B cell (primary cell): ENCODE measurements at regions not wholly inside any gene's neighbourhood (a gene's known extent, or its start where the extent isn't known, plus 50 kb on each side); places are given as distances from the start of the nearest gene placed in this dataset.

Experiments
- EZH2 ChIP-seq: IDR thresholded peaks from 2 replicates; pipeline ENCODE4 v1.6.1; 2012; ENCODE audit warnings: borderline replicate concordance, low read depth, mild to moderate bottlenecking, moderate library complexity, low read length; ENCODE audit not compliant: insufficient read depth, poor library complexity, severe bottlenecking
- TF ChIP-seq, protein P1 (sequence below): fragments of 200-600 bp; IDR thresholded peaks from one replicate; pipeline ENCODE4 v1.8.0; 2022; ENCODE audit warnings: antibody characterized with exemption, mild to moderate bottlenecking

GRCh38 chr16:6633456-6633855, 699.2 kb upstream of the RBFOX1 start:
- TF ChIP-seq, protein P1, sequence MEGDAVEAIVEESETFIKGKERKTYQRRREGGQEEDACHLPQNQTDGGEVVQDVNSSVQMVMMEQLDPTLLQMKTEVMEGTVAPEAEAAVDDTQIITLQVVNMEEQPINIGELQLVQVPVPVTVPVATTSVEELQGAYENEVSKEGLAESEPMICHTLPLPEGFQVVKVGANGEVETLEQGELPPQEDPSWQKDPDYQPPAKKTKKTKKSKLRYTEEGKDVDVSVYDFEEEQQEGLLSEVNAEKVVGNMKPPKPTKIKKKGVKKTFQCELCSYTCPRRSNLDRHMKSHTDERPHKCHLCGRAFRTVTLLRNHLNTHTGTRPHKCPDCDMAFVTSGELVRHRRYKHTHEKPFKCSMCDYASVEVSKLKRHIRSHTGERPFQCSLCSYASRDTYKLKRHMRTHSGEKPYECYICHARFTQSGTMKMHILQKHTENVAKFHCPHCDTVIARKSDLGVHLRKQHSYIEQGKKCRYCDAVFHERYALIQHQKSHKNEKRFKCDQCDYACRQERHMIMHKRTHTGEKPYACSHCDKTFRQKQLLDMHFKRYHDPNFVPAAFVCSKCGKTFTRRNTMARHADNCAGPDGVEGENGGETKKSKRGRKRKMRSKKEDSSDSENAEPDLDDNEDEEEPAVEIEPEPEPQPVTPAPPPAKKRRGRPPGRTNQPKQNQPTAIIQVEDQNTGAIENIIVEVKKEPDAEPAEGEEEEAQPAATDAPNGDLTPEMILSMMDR, result no peak
- no peak for TF ChIP-seq EZH2
